GM18519 (cell line): ENCODE measurements at regions not wholly inside any gene's neighbourhood (a gene's known extent, or its start where the extent isn't known, plus 50 kb on each side); places are given as distances from the start of the nearest gene placed in this dataset.
"Not testable (repeated sequence)": the region's sequence is repeated elsewhere in the genome, so short reads cannot be mapped to it uniquely, and the experiment has no call there.

ENCODE experiments used
- ATAC-seq: cut with Tn5 transposase; IDR thresholded peaks from one replicate; pipeline ENCODE4 v1.9.1; 2021; ENCODE audit warnings: mild to moderate bottlenecking, moderate library complexity; ENCODE audit not compliant: unreplicated experiment, low FRiP score

DNA sequence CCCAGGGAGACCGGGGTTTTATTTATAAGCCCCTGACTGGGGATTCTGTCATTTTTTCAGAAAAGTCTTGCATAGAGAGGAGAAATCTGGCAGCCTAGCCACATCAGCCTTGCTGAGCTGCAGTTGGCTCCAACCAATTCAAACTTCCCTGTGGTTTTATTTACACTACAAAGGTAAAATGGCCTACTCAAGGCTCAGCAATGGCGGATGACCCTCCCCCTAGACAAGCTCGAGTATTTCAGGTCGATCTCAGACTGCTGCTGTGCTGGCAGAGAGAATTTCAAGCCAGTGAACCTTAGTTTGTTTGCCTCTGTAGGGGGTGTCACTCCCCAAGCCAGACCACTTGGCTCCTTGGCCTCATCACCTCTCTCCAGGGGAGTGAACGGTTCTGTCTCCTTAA lies 52.9 kb downstream of the CDY2A start:
- not testable (repeated sequence) for ATAC-seq

DNA sequence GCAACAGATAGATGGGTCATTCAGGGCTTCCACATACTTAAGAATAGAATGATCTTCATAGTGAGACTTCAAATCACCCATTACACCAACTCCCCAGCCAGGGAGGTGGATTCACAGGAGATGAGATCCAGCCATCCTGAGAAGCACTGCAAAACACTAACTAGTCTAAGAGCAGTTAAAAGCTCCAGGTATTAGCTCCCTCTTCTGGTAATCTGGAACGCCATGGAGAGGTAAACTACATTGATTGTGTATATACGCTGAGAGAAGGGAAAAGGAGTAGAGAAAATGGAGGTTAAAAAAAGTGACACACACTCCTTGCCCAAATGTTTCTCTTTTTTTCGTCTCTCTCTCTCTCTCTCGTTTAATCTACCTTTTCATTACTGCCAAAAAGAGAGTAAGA lies 60.3 kb downstream of the CDY2A start:
- not testable (repeated sequence) for ATAC-seq

DNA sequence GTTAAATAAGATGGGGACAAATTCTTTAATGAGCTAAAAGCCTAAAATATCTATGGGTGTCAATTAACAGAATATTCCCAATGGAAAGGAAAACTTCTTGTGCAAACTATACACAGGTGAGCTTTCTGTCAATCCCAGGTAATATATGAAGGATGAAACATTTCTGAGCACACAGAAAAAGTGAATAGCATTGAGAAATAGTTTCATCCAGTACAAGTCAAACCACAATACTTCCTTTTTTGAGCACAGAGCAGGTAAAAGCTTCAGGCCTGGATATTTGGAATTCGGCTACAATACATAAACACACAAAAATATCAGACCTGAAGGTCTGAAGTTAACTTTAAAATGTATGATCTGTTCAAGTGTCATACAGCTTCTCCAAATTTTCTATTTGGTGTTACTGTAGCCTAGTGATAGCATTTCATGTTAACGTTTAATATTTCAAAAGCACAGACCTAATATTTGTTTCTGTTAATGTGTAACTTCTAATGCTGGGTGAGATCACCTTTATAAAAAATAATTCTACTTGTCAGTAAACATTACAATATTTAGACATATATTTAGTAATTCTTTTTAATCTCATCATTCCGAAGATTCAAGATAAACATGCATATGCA lies 60.9 kb downstream of the CDY2A start:
- ATAC-seq: not testable (repeated sequence)

DNA sequence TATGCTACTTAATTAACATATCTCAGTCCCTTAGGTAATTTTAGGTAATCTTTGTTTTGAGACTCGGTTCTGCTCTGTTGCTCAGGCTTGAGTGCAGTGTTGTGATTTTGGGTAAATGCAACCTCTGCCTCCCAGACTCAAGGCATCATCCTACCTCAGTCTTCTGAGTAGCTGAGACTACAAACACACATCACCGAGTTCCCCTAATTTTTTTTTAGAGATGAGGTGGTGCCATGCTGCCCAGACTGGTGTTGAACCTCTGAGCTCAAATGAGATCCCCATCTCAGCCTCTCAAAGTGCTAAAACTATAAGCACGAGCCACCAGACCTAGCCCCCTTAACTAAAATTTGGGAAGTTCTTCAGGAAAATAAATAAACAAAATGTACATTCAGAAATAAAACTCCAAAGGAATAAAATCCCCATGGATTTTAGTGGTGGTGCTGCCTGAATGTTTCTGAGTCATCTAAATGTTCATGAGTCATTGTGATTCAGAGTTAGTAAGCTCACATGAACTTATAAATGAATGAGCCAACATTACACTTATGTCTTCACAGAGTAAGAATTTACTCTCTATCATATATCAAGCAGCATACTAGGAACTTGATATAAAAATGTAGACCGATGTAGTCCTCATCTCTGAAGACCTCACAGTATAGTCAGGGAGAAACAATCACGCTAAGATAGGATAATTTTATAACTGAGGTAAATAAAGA lies 62.5 kb downstream of the CDY2A start:
- not testable (repeated sequence) for ATAC-seq

DNA sequence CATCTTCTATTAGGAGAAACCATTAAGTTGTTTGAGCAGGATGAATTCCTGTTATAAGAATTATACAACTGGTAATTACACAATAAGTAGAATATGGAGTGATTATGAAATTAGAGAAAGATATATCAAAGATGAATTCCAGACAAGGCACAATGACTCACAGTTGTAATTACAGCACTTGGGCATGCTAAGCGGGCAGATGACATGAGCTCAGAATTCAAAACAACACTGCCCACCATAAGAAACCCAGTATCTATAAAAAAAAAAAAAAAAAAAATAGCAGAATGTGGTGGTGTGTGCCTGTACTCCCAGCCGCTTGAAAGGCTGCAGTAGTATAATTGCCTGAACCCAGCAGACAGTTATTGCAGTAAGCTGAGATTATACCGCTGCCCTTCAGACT lies 67.4 kb downstream of the CDY2A start:
- not testable (repeated sequence) for ATAC-seq

DNA sequence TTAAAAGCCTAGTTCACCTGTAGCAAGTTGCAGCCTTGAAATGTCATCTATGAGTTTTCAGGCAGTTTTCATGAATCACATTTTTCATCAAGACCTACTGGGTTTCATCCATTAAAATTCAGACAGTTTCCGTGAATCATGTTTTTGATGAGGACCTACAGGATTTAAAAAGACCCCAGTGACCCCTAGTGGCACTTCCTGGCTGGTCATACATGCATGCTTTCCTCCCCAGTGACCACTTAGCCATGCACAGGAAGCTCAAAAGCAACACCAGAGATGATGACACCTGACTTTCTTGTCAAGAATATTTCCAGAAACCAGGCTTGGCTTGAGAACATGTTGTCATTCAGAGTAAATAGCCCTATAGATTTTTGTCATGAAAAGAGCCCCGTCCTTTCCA lies 80.1 kb downstream of the CDY2A start:
- ATAC-seq: not testable (repeated sequence)

DNA sequence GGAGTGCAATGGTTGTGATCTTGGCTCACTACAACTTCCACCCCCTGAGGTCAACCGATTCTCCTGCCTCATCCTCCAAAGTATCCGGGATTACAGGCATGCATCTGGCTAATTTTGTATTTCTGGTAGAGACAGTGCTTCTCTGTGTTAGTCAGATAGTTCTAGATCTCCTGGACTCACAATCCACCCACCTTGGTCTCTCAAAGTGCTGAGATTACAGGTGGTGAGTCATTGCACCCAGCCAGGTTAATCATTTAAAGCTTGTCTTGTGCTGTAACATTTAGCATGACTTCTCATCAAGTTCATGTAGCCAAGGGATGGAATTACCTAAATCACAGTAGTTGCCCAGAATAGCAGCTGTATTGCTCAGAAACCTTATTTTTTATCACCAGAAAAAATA lies 92.8 kb downstream of the CDY2A start:
- not testable (repeated sequence) for ATAC-seq

DNA sequence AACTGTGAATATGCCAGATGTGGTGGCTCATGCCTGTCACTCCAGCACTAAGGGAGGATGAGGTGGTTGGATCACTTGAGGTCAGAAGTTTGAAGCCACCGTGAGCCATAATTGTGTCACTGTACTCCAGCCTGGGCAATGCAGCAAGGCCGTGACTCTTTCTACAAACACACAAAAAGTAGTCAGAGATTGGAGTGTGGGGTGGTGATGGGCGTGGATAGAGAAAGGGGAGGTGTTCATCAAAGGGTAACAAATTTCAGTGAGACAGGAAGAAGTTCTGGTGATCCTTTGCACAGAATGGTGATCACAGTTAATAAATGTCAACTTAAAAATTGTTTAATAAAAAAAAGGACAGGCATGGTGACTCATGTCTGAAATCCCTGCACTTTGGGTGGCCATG lies 112.1 kb downstream of the CDY2A start:
- not testable (repeated sequence) for ATAC-seq

DNA sequence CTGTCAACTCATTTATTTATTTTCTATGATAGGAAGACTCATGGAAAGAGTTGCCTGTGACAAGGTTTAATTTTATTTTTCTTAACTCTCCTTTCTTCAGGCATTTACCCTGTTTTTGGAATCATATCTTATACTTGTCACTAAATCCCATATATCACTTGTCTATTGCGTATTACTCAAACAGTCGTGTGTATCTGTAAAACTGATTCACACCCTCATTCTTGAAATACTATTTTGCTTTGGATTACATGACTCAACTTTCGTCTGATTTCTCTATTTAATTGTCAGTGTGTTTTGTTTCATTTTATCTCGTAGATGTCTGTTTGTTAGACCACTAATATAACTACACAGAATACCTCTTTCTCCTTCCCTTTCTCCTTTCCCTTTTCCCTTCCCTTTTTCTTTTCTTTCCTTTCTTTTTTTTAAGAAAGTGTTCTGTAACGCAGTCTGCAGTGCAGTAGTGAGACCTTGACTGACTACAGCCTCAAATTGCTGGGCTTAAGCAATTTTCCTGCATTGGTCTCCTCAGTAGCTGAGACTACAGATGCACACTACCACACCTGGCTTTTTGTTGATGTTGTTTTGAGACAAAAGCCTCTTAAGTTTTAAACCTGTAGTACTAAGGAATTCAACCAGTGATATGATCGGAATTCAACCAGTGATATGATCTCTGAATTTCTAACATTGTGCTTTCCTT lies 113.9 kb downstream of the CDY2A start:
- ATAC-seq: not testable (repeated sequence)

DNA sequence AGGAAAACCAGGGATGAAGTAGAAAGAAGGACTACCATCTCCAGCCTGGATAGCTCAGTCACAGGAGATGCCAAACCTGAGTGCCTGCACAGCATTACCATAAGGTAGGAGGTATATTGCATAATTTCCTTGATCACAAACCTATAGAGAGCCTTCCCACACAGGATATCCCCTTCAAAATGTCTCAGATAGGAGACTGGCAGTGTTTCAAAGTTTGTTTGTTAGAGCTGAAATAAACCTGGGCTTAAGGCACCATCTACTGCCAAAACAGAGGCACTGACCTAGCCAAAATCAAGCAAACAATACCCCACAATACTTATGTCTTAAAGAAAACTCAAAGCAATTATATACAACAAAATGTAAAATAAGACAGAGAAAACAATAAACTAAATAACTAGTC lies 120.8 kb downstream of the CDY2A start:
- not testable (repeated sequence) for ATAC-seq

DNA sequence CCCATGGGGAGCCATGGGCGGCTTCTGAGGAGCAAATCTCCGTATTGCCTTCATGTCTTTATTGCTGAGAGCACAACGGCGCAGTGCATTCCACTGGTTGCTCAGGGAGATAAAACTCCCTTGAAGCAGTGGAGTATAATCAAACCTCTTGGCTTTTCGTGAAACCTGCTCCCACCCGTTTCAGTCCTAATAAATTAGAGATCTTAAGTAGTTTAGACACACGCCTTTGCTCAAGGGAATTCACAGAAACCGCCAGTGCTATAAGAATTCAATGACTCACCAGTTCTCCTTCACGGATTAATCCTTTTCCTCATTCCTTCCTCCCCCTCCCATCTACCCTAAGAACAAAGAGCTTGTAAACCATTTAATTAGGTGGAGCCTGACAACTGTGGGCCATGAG lies 127.0 kb downstream of the CDY2A start:
- ATAC-seq: not testable (repeated sequence)

DNA sequence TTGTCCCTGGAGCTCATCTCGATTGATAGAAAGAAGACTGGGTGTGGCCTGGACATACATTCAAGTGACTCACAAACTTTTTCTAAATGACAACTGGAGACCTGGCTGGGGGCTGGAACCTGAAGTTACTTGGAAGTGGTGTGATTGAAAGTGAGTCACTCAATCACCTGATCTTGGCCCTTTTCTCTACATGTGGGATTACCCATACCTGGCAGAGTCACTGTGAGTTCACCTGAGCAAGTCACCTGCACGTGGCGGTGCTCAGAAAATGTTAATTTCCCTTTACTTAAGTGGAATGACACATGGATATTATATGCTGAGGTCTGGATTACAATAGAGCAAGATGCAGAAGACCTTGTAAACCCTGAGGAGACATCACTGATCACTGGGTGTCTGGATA lies 140.2 kb downstream of the CDY2A start:
- ATAC-seq: not testable (repeated sequence)

DNA sequence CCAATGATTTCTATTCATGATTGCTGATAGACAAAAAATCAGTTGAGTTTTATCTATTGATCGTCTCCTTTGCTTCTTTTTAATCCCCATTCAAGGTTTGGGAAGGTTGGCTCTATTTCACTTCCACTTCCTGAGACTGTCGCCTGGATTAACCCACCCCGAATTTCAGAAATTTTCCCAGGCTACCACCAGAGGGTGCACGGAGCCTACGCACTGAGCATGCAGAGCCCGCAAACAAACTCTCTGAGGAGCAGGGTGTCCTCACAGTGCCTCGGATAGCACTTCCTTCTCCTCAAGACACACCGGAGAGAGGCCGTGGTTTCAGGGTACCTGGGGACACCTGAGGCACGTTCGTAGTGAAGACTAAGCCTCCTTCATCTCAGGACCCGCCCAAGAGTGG lies 150.5 kb downstream of the CDY2A start:
- ATAC-seq: not testable (repeated sequence)

DNA sequence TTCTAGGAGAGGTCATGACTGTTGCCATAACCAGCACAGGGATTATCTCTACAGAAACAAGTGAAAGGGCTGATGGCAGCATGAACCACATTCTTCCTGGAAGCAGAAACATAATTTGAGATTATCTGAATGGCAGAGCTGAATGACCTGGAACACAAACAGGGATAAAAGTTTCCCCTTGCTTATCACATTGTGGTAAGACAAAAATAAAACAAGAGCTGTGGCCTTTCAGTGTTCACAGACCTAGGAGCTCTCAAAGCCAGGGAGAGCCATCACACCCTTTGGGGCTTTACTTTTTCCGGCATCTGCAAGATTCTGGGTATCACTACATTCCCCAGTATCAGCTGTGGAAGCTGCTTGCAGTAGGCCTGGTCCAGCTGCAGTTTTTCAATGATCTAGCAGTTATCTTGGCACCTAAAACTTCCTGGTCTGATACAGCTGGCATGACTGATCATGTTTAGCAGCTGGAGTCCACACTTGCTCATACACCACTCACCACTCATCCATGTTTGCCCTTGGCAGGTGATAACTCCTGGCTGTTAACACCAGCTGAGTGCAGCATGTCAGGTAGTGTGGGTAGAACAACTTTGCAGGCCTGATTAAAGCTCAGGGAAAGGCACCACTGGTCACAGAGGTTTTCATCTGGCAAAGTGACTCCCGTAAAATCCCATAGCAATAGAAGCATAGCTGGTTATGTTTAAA lies 163.5 kb downstream of the CDY2A start:
- not testable (repeated sequence) for ATAC-seq

DNA sequence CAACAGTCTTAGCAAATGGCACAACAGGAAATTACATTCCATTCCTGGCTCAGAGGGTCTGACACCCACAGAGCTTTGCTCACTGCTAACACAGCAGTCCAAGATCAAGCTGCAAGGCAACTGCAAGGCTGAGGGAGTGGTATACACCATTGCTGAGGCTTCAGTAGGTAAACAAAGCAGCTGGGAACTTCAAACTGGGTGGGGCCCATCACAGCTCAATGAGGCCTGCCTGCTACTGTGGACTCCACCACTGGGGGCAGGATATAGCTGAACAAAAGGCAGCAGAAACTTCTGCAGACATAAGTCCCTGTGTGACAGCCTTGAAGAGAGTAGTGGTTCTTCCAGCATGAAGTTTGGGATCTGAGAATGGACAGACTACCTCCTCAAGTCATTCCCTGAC lies 212.0 kb downstream of the CDY2A start:
- not testable (repeated sequence) for ATAC-seq

DNA sequence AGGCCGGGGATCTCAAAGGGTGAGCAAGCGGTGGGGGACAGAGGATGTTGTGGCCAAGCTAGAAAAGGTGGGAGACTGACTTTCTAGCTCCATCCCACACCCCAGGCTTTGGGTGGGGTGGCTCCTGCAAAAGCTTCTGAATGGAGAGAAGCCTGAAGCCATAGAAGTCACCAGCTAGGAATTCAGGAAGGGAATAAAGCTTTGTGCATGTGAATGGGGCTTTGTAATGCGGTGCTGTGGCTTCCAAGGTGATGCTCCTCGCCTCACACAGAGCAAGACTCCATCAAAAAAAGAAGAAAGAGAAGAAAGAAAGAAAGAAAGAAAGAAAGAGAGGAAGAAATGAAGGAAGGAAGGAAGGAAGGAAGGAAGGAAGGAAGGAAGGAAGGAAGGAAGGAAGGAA lies 237.0 kb downstream of the CDY2A start:
- not testable (repeated sequence) for ATAC-seq

DNA sequence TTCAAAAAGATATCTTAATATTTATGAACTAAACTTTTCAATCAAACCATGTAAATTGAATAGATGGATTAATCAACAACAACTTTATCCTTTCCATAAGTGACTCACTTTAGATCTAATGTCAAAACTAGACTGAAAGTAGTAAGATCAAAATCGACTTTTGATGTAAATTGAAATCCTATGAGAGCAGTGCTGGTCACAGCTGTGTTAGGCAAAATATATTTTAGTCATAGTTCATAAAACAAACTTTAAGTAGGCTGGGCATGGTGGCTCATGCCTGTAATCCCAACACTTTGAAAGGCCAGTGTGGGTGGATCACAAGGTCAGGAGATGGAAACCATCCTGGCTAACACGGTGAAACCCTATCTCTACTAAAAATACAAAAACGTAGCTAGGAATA lies 245.5 kb downstream of the CDY2A start:
- not testable (repeated sequence) for ATAC-seq

DNA sequence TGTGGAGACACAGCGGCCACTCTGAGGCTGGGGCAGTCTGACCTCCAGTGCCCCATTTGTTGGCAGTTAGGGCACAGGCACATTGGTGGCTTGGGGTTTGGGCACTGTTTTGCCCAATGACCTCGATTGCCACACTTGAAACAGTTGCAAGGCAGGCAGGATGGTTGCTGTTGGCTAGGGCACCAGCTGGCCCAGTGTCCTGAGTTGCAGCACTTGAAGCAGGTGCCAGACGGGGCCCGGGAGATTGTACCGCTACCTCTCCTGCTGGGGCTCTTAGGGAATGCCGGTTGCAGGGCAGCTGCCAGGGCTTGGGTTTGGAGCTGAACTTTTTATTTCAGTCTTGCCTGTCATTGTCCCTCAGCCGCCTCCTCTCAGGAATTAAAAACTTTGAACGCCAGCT lies 252.2 kb upstream of the HSFY1 start:
- ATAC-seq: not testable (repeated sequence)

DNA sequence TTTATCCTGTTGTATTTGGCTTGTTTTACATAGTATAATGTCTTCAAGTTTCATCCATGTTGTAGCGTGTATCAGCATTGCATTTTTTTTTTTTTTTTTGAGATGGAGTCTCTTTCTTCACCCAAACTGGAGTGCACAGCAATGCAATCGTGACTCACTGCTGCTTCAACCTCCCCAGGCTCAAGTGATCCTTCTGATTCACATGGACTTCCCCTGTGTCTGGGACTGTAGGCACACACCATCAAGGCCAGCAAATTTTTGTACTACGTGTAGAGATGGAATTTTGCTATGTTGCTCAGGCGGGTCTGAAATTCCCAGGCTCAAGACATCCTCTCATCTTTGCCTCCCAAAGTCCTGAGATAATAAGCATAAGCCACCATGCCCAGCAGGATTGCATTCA lies 248.1 kb upstream of the HSFY1 start:
- ATAC-seq: not testable (repeated sequence)

DNA sequence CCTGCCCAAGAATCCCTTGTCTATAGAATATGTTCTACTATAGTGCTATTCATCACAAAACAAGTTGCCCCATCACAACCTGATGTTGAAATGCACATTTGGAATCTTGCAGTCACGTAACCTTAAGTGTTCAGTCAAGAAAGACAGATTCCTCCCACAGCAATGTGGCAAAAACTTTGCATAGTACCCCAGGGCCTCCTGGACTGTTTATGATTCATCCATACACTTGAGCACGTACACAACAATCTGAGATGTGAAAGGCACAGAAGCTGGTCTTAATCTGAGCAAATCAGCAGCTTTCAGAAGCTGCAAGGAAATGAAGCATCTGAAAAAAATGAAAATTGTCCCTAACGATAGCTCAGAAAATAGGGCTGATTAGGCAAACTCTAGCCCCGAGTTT lies 240.2 kb upstream of the HSFY1 start:
- ATAC-seq: not testable (repeated sequence)

DNA sequence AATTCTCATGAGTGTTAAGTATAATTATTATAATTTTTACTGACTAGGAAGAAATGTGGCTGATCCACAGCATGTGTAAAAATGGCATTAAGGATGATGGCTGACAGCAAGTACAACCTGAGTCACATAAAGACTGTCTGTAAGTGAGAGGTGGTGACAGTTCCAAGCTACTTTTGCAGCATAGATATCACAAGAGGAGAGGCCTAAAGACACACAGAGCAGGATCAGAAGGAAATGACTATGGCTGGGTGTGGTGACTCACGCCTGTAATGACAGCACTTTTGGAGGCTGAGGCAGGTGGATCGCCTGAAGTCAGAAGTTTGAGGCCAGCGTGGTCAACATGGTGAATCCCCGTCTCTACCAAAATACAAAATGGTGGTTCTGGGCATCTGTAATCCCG lies 234.7 kb upstream of the HSFY1 start:
- not testable (repeated sequence) for ATAC-seq
